ENCODE measurements at regions not wholly inside any gene's neighbourhood (a gene's known extent, or its start where the extent isn't known, plus 50 kb on each side); places are given as distances from the start of the nearest gene placed in this dataset.

DNA sequence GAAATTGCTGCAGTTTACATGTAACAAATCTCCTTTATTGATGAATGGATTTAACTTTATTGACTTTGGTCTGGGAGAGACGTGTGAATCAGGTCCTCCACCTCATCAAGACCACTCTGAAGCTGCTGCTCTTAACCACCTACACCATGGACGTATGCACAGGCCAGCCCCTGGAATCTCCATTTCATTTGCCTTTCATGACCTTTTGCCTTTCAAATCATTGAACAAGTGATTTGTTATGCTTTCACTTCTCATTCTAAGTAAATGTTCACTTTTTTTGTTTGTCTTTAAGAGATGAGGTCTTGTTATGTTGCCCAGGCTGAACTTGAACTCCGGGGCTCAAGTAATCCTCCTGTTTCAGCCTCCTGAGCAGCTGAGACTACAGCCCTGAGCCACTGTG, 240.0 kb upstream of the SERP2 start:
- Histone ChIP-seq H3K9me3 (ENCODE audit: insufficient read depth in 2 of 2, low read depth in 1 of 2, low read length in 1 of 2) (no peaks in the 10 kb centered on the region), H2AFZ (ENCODE audit: low read length) (no peak overlapping the region), H3K4me2 (ENCODE audit: insufficient read depth in 1 of 2, low read depth in 2 of 2, low read length in 2 of 2) (no peak overlapping the region), H3K4me1 (replicated peaks in 1 of 4; ENCODE audit: control insufficient read depth in 3 of 4, insufficient read depth in 4 of 4, low read length in 3 of 4) (no peaks in the 10 kb centered on the region), H4K20me1 (replicated peaks in 1 of 2; ENCODE audit: control insufficient read depth in 1 of 2, insufficient read depth in 2 of 2, low read length in 2 of 2) (no peaks in the 10 kb centered on the region), H3K56ac (replicated peaks; ENCODE audit: insufficient read length, low read depth, low read length) (no peak overlapping the region), H3K79me1 (ENCODE audit: low read depth, low read length) (no peaks in the 10 kb centered on the region), H2BK15ac (ENCODE audit: low read length) (no peak overlapping the region), H3K18ac (ENCODE audit: extremely low read depth, low read length) (no peak overlapping the region), H3K14ac (ENCODE audit: insufficient read length) (no peak overlapping the region), H2BK120ac (replicated peaks; ENCODE audit: low read depth, low read length) (no peak overlapping the region), H2BK5ac (ENCODE audit: low read depth, low read length) (no peak overlapping the region), H3K9ac (replicated peaks in 1 of 4; ENCODE audit: extremely low read depth in 1 of 4, low read depth in 3 of 4, low read length in 3 of 4) (no peak overlapping the region), H3K23me2 (ENCODE audit: low read depth, low read length) (no peaks in the 10 kb centered on the region), H2AK5ac (ENCODE audit: low read depth, low read length) (no peak overlapping the region), H2BK20ac (ENCODE audit: low read length) (no peak overlapping the region), H4K91ac (replicated peaks; ENCODE audit: insufficient read length, low read length) (no peak overlapping the region), H3K23ac (ENCODE audit: insufficient read length) (no peak overlapping the region), H3K79me2 (ENCODE audit: control insufficient read depth in 1 of 2, insufficient read depth in 2 of 2, low read length in 2 of 2) (no peaks in the 10 kb centered on the region), H3K4ac (replicated peaks; ENCODE audit: insufficient read length, low read depth, low read length) (no peak overlapping the region), H2BK12ac (ENCODE audit: low read depth, low read length) (no peak overlapping the region), H3K4me3 (ENCODE audit: extremely low read depth in 1 of 4, insufficient read depth in 2 of 4, low read depth in 3 of 4, low read length in 4 of 4) (no peak overlapping the region), H3K36me3 (ENCODE audit: control insufficient read depth in 2 of 4, insufficient read depth in 4 of 4, low read length in 3 of 4) (no peaks in the 10 kb centered on the region), H4K8ac (ENCODE audit: extremely low read depth, insufficient read depth, low read length) (no peak overlapping the region), H4K5ac (ENCODE audit: insufficient read length, low read depth, low read length) (no peak overlapping the region), H3K27ac (ENCODE audit: low read depth, low read length) (no peak overlapping the region), H3K27me3 (replicated peaks in 1 of 4; ENCODE audit: control insufficient read depth in 3 of 4, extremely low read depth in 1 of 4, insufficient read depth in 3 of 4, low read length in 3 of 4) (no peaks in the 10 kb centered on the region)
- WGBS, 2 experiments (ENCODE audit: extremely low coverage in 1 of 2, insufficient coverage in 1 of 2, insufficient read length in 1 of 2, insufficient replicate concordance in 2 of 2, low coverage in 1 of 2, low lambda C conversion rate in 2 of 2, missing lambda C conversion rate in 1 of 2) = 86% methylated on average over 3 of the region's 3 CpGs; no CpG with 5 or more reads in 1 of the 2 experiments
- POLR2A ChIA-PET (ENCODE audit: partially characterized antibody) = no interaction called here
- FAIRE-seq (no peak), DNase-seq (ENCODE audit: low read depth in 1 of 2, low spot score in 2 of 2) (no peak)
- CTCF ChIA-PET (ENCODE audit: partially characterized antibody) = interaction anchor here (1.2 kb wide), 1 partner anchor 17 kb away, joined by 4 read pairs; no protein-coding TSS in a partner anchor
- TF ChIP-seq RBBP5 (IDR thresholded peaks at IDR 0.05; ENCODE audit: borderline replicate concordance, low read depth, low read length) = no peak
- no peak for TF ChIP-seq RAD21 (IDR thresholded peaks at IDR 0.05 in 1 of 2, conservative IDR thresholded peaks at IDR 0.05 in 1 of 2; ENCODE audit: low read depth in 2 of 2, low read length in 2 of 2)
- TF ChIP-seq RXRA (IDR thresholded peaks at IDR 0.05; ENCODE audit: insufficient read depth, low read depth, low read length) = no peak
- TF ChIP-seq NRF1 (IDR thresholded peaks at IDR 0.05; ENCODE audit: low read depth, low read length) = no peak
- TF ChIP-seq CTBP2 (IDR thresholded peaks at IDR 0.05; ENCODE audit: borderline replicate concordance, insufficient read depth, insufficient read length, low read length) = no peak
- no peak for TF ChIP-seq KDM4A (IDR thresholded peaks at IDR 0.05; ENCODE audit: low read depth, low read length, severe bottlenecking)
